Hematopoietic multipotent progenitor cell treated with erythropoietin and hydrocortisone succinate and interleukin-3 and kit ligand, for 8 days (in vitro differentiated cells): ENCODE measurements at regions not wholly inside any gene's neighbourhood (a gene's known extent, or its start where the extent isn't known, plus 50 kb on each side); places are given as distances from the start of the nearest gene placed in this dataset.

ENCODE experiments used
- DNase-seq: peaks from one replicate; pipeline ENCODE4 v3.0.0-alpha.2; 2015

GRCh38 chrX:120690941-120691340 lies 61.1 kb upstream of the C1GALT1C1 start:
- no peak for DNase-seq

GRCh38 chrX:120690344-120690743 lies 60.5 kb upstream of the C1GALT1C1 start:
- no peak for DNase-seq

GRCh38 chrX:120680090-120680489 lies 50.2 kb upstream of the C1GALT1C1 start:
- DNase-seq = no peak
